Endothelial cell (in vitro differentiated cells): ENCODE measurements at regions not wholly inside any gene's neighbourhood (a gene's known extent, or its start where the extent isn't known, plus 50 kb on each side); places are given as distances from the start of the nearest gene placed in this dataset.

Source experiments
- DNase-seq: peaks from one replicate; pipeline ENCODE4 v3.0.0; 2021; ENCODE audit warnings: low spot score
- H3K27ac Mint-ChIP-seq: one replicate; pipeline ENCODE4 v1.8.0; 2021; ENCODE audit warnings: mixed read lengths, inconsistent platforms; ENCODE audit not compliant: unreplicated experiment
- H3K27me3 Mint-ChIP-seq: one replicate; pipeline ENCODE4 v1.8.0; 2021; ENCODE audit warnings: mild to moderate bottlenecking, moderate library complexity, mixed read lengths, inconsistent platforms; ENCODE audit not compliant: unreplicated experiment
- H3K36me3 Mint-ChIP-seq: one replicate; pipeline ENCODE4 v1.8.0; 2021; ENCODE audit warnings: mild to moderate bottlenecking, low read depth, mixed read lengths, inconsistent platforms; ENCODE audit not compliant: unreplicated experiment
- H3K4me1 Mint-ChIP-seq: one replicate; pipeline ENCODE4 v1.8.0; 2021; ENCODE audit warnings: mild to moderate bottlenecking, mixed read lengths, inconsistent platforms; ENCODE audit not compliant: unreplicated experiment
- H3K4me3 Mint-ChIP-seq: one replicate; pipeline ENCODE4 v1.8.0; 2021; ENCODE audit warnings: mild to moderate bottlenecking, mixed read lengths, inconsistent platforms; ENCODE audit not compliant: unreplicated experiment
- H3K9me3 Mint-ChIP-seq: one replicate; pipeline ENCODE4 v1.8.0; 2021; ENCODE audit warnings: mixed read lengths, inconsistent platforms; ENCODE audit not compliant: unreplicated experiment
- TF ChIP-seq, protein P1 (sequence below): fragments of 200-600 bp; sonication (generic); IDR thresholded peaks from one replicate; pipeline ENCODE4 v1.5.0; 2021; ENCODE audit warnings: antibody characterized with exemption; ENCODE audit not compliant: unreplicated experiment

DNA sequence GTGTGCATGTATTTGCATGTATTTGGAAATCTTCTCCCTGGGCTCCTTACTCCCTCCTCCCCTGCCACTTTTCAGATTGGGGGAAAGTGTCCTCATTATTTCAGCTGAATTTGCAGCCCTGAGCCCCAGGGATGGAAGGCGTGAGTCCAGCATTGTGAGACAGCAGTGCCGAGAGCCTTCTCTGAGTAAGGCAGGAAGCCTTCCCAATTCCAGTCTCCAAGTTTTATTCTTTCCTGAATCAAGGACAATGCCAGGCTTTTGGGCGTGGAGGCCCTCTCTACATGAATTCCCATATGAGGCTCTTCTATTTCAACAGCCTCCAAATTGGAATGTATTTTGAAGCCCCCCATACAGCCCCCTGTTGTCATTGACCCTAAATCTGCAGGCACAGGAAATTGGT, 163.5 kb downstream of the ACKR3 start:
- H3K27ac Mint-ChIP-seq: no peak overlapping the region
- no peaks in the 10 kb centered on the region for H3K9me3 Mint-ChIP-seq
- peaks cover 3% of the 10 kb centered on the region for H3K4me1 Mint-ChIP-seq

DNA sequence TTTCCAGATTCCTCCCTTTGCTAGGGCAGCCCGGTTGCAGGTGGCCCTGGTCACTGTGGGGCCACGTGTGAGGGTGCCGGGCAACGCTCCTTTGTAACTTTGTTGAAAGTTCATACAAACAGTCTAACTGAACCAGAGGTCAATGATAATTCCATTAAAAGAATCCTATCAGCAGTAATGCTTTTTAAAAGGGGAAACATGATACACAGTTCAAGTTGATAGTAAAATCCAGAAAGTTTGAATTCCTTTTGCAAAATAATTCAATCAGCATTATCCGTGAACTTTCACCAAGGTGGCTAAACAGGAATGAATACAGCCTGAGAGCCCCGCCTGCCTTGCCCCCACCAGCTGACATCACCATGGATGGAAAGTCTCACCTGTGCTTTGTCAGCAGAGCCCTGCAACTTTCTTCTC, 166.2 kb downstream of the ACKR3 start:
- Mint-ChIP-seq H3K9me3 (no peaks in the 10 kb centered on the region), H3K27me3 (no peaks in the 10 kb centered on the region), H3K36me3 (no peaks in the 10 kb centered on the region), H3K4me3 (no peak overlapping the region), H3K27ac (no peak overlapping the region), H3K4me1 (peaks cover 17% of the 10 kb centered on the region)
- DNase-seq: no peak
- TF ChIP-seq, protein P1, sequence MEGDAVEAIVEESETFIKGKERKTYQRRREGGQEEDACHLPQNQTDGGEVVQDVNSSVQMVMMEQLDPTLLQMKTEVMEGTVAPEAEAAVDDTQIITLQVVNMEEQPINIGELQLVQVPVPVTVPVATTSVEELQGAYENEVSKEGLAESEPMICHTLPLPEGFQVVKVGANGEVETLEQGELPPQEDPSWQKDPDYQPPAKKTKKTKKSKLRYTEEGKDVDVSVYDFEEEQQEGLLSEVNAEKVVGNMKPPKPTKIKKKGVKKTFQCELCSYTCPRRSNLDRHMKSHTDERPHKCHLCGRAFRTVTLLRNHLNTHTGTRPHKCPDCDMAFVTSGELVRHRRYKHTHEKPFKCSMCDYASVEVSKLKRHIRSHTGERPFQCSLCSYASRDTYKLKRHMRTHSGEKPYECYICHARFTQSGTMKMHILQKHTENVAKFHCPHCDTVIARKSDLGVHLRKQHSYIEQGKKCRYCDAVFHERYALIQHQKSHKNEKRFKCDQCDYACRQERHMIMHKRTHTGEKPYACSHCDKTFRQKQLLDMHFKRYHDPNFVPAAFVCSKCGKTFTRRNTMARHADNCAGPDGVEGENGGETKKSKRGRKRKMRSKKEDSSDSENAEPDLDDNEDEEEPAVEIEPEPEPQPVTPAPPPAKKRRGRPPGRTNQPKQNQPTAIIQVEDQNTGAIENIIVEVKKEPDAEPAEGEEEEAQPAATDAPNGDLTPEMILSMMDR: no peak

More for the DNA sequence above, 163.5 kb downstream of the ACKR3 start:
- TF ChIP-seq, protein P1: no peak
- Mint-ChIP-seq H3K4me3 (no peak overlapping the region), H3K27me3 (no peaks in the 10 kb centered on the region), H3K36me3 (no peaks in the 10 kb centered on the region)
- DNase-seq: no peak

DNA sequence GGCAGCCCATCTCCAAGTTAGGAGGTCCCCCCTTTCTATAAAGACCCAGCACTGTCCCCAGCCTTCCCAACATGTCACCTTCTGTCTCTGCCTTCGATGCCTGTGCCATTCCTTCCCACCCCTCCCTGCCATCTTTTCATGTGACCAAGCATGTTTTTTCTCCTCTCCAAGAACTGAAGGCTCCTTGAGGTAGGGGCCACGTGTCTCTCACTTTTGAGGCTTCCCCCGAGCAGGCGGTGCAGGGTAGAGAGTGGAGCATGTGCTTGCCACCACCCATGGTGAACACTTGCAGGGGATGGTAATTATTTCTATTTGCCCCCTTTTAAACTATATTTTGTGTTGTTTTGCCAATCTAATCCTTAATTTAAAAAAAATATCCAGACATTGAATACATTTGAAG, 168.4 kb downstream of the ACKR3 start:
- Mint-ChIP-seq H3K9me3 (no peaks in the 10 kb centered on the region), H3K27me3 (no peaks in the 10 kb centered on the region), H3K4me1 (peaks cover 17% of the 10 kb centered on the region), H3K36me3 (no peaks in the 10 kb centered on the region), H3K27ac (no peak overlapping the region), H3K4me3 (no peak overlapping the region)
- DNase-seq: no peak
- TF ChIP-seq, protein P1: no peak

DNA sequence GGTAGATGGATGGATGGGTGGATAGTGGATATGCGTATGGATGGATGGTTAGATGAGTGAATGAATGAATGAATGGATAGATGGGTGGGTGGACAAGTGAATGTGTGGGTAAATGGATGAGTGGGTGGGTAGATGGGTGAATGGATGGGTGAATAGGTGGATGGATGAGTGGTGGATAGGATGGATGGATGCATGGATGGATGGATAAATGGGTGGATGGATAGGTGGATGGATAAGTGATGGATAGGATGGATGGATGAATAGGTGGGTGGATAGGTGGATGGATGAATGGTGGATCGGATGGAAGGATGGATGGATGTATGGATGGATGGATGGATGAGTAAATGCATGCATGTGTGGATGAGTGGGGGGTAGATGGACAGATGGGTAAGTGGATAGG, 169.3 kb downstream of the ACKR3 start:
- no peak overlapping the region for H3K27ac Mint-ChIP-seq
- H3K4me3 Mint-ChIP-seq: no peak overlapping the region
- no peaks in the 10 kb centered on the region for H3K27me3 Mint-ChIP-seq
- H3K36me3 Mint-ChIP-seq: no peaks in the 10 kb centered on the region
- TF ChIP-seq, protein P1: no peak
- no peak for DNase-seq
- no peaks in the 10 kb centered on the region for H3K9me3 Mint-ChIP-seq
- peaks cover 17% of the 10 kb centered on the region for H3K4me1 Mint-ChIP-seq

DNA sequence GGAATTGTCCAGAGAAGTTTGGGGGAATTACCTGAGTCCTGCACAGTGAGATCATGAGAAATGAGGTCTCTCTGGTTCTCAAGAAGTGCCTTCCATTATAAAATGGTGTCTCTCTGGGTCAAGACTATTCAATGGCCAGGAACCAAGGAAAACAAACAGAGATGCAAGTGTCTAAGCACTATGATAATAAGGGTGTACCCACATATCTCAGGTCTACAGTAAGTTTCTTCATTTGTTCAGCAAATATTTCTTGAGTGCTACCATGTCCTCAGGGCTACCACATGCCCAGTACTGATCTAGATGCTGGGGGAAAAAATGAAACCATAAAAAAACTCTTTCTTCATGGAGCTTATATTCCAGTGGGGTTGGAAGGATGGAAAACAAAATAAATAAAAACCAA, 170.0 kb downstream of the ACKR3 start:
- no peak overlapping the region for H3K27ac Mint-ChIP-seq
- H3K27me3 Mint-ChIP-seq: no peaks in the 10 kb centered on the region
- peaks cover 22% of the 10 kb centered on the region for H3K4me1 Mint-ChIP-seq
- no peaks in the 10 kb centered on the region for H3K9me3 Mint-ChIP-seq
- H3K4me3 Mint-ChIP-seq: peak overlapping the region; percentile 35
- no peaks in the 10 kb centered on the region for H3K36me3 Mint-ChIP-seq
- TF ChIP-seq, protein P1: no peak
- DNase-seq: no peak
